HG03064 (cell line): ENCODE measurements at regions not wholly inside any gene's neighbourhood (a gene's known extent, or its start where the extent isn't known, plus 50 kb on each side); places are given as distances from the start of the nearest gene placed in this dataset.
A peak's percentile ranks its signal among the peaks of the same experiment; 100 is the strongest.
"Not testable (repeated sequence)": the region's sequence is repeated elsewhere in the genome, so short reads cannot be mapped to it uniquely, and the experiment has no call there.

Experiments
- ATAC-seq: cut with Tn5 transposase; IDR thresholded peaks from one replicate; pipeline ENCODE4 v1.9.1; 2021; ENCODE audit warnings: low read depth; ENCODE audit not compliant: unreplicated experiment

GRCh38 chr16:58889516-58889915 lies 155.4 kb upstream of the GOT2 start:
- no peak for ATAC-seq

- ATAC-seq: peak; percentile 54
Measured at GRCh38 chr16:58885528-58886170, 151.5 kb upstream of the GOT2 start.

- no peak for ATAC-seq
Measured at GRCh38 chr16:58884141-58884540, 150.0 kb upstream of the GOT2 start.

- no peak for ATAC-seq
Measured at GRCh38 chr16:58883131-58883530, 149.0 kb upstream of the GOT2 start.

GRCh38 chr16:58882292-58882691 lies 148.2 kb upstream of the GOT2 start:
- ATAC-seq: peak; percentile 79

GRCh38 chr16:58878641-58879040 lies 144.5 kb upstream of the GOT2 start:
- ATAC-seq: not testable (repeated sequence)

- ATAC-seq: no peak
Measured at GRCh38 chr16:58866935-58867334, 132.8 kb upstream of the GOT2 start.

- no peak for ATAC-seq
Measured at GRCh38 chr16:58863761-58864160, 129.6 kb upstream of the GOT2 start.

- ATAC-seq: no peak
Measured at GRCh38 chr16:58863042-58863441, 128.9 kb upstream of the GOT2 start.

GRCh38 chr16:58862334-58863021 lies 128.4 kb upstream of the GOT2 start:
- ATAC-seq: no peak

- no peak for ATAC-seq
Measured at GRCh38 chr16:58859958-58860669, 126.0 kb upstream of the GOT2 start.

GRCh38 chr16:58858577-58858976 lies 124.5 kb upstream of the GOT2 start:
- not testable (repeated sequence) for ATAC-seq

GRCh38 chr16:58855291-58855863 lies 121.3 kb upstream of the GOT2 start:
- ATAC-seq: no peak

GRCh38 chr16:58853854-58854791 lies 120.0 kb upstream of the GOT2 start:
- ATAC-seq: peak; percentile 60

GRCh38 chr16:58850678-58851020 lies 116.5 kb upstream of the GOT2 start:
- no peak for ATAC-seq

- ATAC-seq: no peak
Measured at GRCh38 chr16:58850019-58850677, 116.0 kb upstream of the GOT2 start.

GRCh38 chr16:58848662-58849002 lies 114.5 kb upstream of the GOT2 start:
- ATAC-seq: no peak

GRCh38 chr16:58847902-58848661 lies 114.0 kb upstream of the GOT2 start:
- no peak for ATAC-seq

GRCh38 chr16:58846226-58846625 lies 112.1 kb upstream of the GOT2 start:
- not testable (repeated sequence) for ATAC-seq
